ENCODE measurements at regions not wholly inside any gene's neighbourhood (a gene's known extent, or its start where the extent isn't known, plus 50 kb on each side); places are given as distances from the start of the nearest gene placed in this dataset.
"Not testable (repeated sequence)": the region's sequence is repeated elsewhere in the genome, so short reads cannot be mapped to it uniquely, and the experiment has no call there.

- TF ChIP-seq, protein P1, sequence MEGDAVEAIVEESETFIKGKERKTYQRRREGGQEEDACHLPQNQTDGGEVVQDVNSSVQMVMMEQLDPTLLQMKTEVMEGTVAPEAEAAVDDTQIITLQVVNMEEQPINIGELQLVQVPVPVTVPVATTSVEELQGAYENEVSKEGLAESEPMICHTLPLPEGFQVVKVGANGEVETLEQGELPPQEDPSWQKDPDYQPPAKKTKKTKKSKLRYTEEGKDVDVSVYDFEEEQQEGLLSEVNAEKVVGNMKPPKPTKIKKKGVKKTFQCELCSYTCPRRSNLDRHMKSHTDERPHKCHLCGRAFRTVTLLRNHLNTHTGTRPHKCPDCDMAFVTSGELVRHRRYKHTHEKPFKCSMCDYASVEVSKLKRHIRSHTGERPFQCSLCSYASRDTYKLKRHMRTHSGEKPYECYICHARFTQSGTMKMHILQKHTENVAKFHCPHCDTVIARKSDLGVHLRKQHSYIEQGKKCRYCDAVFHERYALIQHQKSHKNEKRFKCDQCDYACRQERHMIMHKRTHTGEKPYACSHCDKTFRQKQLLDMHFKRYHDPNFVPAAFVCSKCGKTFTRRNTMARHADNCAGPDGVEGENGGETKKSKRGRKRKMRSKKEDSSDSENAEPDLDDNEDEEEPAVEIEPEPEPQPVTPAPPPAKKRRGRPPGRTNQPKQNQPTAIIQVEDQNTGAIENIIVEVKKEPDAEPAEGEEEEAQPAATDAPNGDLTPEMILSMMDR (IDR thresholded peaks at IDR 0.05): not testable (repeated sequence)
- not testable (repeated sequence) for TF ChIP-seq POLR2A, POLR2AphosphoS5 (IDR thresholded peaks at IDR 0.05)
Observed at GRCh38 chr4:190119474-190119873, 54.1 kb upstream of the DUX4 start.

Measured in breast epithelium (tissue), 3 donors.